ENCODE measurements at regions not wholly inside any gene's neighbourhood (a gene's known extent, or its start where the extent isn't known, plus 50 kb on each side); places are given as distances from the start of the nearest gene placed in this dataset.

DNA sequence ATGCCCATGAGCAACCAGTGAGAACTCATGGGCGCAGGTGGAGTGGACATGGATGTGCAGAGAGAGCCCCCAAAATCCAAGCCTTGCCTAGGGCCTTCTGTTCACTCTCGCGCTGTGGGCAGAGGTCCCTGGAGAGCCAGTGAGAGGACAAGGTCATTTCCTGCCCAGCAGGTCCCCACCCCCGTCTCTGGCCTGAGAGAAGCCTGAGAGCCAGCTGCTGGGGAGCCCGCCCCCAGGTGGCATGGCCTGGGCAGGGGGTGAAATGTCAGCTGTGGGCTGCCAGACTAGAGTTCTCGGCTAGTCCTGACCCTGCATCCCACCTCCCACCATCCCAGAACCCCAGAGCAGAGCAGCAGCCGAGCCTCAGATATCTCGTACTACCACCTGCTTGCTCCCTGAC, 85.3 kb downstream of the BARX1 start:
- Histone ChIP-seq H3K27ac (ENCODE audit: low read depth, low read length) (no peak overlapping the region), H3K4me2 (ENCODE audit: insufficient read depth in 1 of 2, low read depth in 2 of 2, low read length in 2 of 2) (0 out of 4 replicates have a peak overlapping the region, but pooled peaks of 1 of the 2 experiments have one; percentile 58), H3K4ac (replicated peaks; ENCODE audit: insufficient read length, low read depth, low read length) (no peak overlapping the region), H3K27me3 (replicated peaks in 1 of 4; ENCODE audit: control insufficient read depth in 3 of 4, extremely low read depth in 1 of 4, insufficient read depth in 3 of 4, low read length in 3 of 4) (no peaks in the 10 kb centered on the region; a peak in 2 of 7 replicates), H2BK12ac (ENCODE audit: low read depth, low read length) (peak overlapping the region; percentile 28; the same call in 1 of the 2 replicates), H2BK120ac (replicated peaks; ENCODE audit: low read depth, low read length) (no peak overlapping the region), H3K18ac (ENCODE audit: extremely low read depth, low read length) (no peak overlapping the region), H3K4me1 (replicated peaks in 1 of 4; ENCODE audit: control insufficient read depth in 3 of 4, insufficient read depth in 4 of 4, low read length in 3 of 4) (peaks cover 1 to 10% (median 9%) of the 10 kb centered on the region in 4 experiments; a peak in 5 of 7 replicates), H2BK5ac (ENCODE audit: low read depth, low read length) (no peak overlapping the region), H4K8ac (ENCODE audit: extremely low read depth, insufficient read depth, low read length) (no peak overlapping the region), H4K20me1 (replicated peaks in 1 of 2; ENCODE audit: control insufficient read depth in 1 of 2, insufficient read depth in 2 of 2, low read length in 2 of 2) (no peaks in the 10 kb centered on the region), H3K36me3 (ENCODE audit: control insufficient read depth in 2 of 4, insufficient read depth in 4 of 4, low read length in 3 of 4) (no peaks in the 10 kb centered on the region), H3K79me1 (ENCODE audit: low read depth, low read length) (no peaks in the 10 kb centered on the region), H3K9me3 (ENCODE audit: insufficient read depth in 2 of 2, low read depth in 1 of 2, low read length in 1 of 2) (peaks cover 14 to 15% of the 10 kb centered on the region in 2 experiments), H3K79me2 (ENCODE audit: control insufficient read depth in 1 of 2, insufficient read depth in 2 of 2, low read length in 2 of 2) (no peaks in the 10 kb centered on the region), H2BK20ac (ENCODE audit: low read length) (no peak overlapping the region), H4K5ac (ENCODE audit: insufficient read length, low read depth, low read length) (no peak overlapping the region), H3K56ac (replicated peaks; ENCODE audit: insufficient read length, low read depth, low read length) (no peak overlapping the region), H2AFZ (ENCODE audit: low read length) (no peak overlapping the region), H2BK15ac (ENCODE audit: low read length) (no peak overlapping the region), H2AK5ac (ENCODE audit: low read depth, low read length) (no peak overlapping the region), H4K91ac (replicated peaks; ENCODE audit: insufficient read length, low read length) (peak overlapping the region; percentile 39), H3K4me3 (ENCODE audit: extremely low read depth in 1 of 4, insufficient read depth in 2 of 4, low read depth in 3 of 4, low read length in 4 of 4) (no peak overlapping the region; a peak in 1 of 8 replicates), H3K9ac (replicated peaks in 1 of 4; ENCODE audit: extremely low read depth in 1 of 4, low read depth in 3 of 4, low read length in 3 of 4) (no peak overlapping the region), H3K23me2 (ENCODE audit: low read depth, low read length) (no peaks in the 10 kb centered on the region), H3K14ac (ENCODE audit: insufficient read length) (no peak overlapping the region), H3K23ac (ENCODE audit: insufficient read length) (no peak overlapping the region)
- ChIA-PET POLR2A (ENCODE audit: partially characterized antibody) (no interaction called here), CTCF (ENCODE audit: partially characterized antibody) (interaction anchor here (0.5 to 1.9 kb wide), 7 partner anchors 8 to 1118 kb away, joined by 3 to 6 read pairs (median 4); no protein-coding TSS in a partner anchor)
- no peak for DNase-seq (ENCODE audit: low read depth in 1 of 2, low spot score in 2 of 2)
- no peak for FAIRE-seq
- 83% methylated on average over 8 of the region's 8 CpGs; no CpG with 5 or more reads in 1 of the 2 experiments for WGBS, 2 experiments (ENCODE audit: extremely low coverage in 1 of 2, insufficient coverage in 1 of 2, insufficient read length in 1 of 2, insufficient replicate concordance in 2 of 2, low coverage in 1 of 2, low lambda C conversion rate in 2 of 2, missing lambda C conversion rate in 1 of 2)
- no peak for TF ChIP-seq CTBP2 (IDR thresholded peaks at IDR 0.05; ENCODE audit: borderline replicate concordance, insufficient read depth, insufficient read length, low read length)
- TF ChIP-seq SP4 (IDR thresholded peaks at IDR 0.05; ENCODE audit: low read length): no peak
- no peak for TF ChIP-seq SUZ12 (IDR thresholded peaks at IDR 0.05; ENCODE audit: low read length)
- no peak for TF ChIP-seq SP1 (IDR thresholded peaks at IDR 0.05; ENCODE audit: low read depth, low read length)
- TF ChIP-seq RFX5 (IDR thresholded peaks at IDR 0.05; ENCODE audit: borderline replicate concordance, low read depth, low read length): no peak
- TF ChIP-seq TAF1 (IDR thresholded peaks at IDR 0.05; ENCODE audit: low read depth, low read length): no peak
- TF ChIP-seq, protein P1, sequence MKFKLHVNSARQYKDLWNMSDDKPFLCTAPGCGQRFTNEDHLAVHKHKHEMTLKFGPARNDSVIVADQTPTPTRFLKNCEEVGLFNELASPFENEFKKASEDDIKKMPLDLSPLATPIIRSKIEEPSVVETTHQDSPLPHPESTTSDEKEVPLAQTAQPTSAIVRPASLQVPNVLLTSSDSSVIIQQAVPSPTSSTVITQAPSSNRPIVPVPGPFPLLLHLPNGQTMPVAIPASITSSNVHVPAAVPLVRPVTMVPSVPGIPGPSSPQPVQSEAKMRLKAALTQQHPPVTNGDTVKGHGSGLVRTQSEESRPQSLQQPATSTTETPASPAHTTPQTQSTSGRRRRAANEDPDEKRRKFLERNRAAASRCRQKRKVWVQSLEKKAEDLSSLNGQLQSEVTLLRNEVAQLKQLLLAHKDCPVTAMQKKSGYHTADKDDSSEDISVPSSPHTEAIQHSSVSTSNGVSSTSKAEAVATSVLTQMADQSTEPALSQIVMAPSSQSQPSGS (IDR thresholded peaks at IDR 0.05; ENCODE audit: low read length): no peak
- no peak for TF ChIP-seq NANOG (IDR thresholded peaks at IDR 0.05; ENCODE audit: insufficient read depth, low read depth, low read length, poor library complexity, severe bottlenecking)
- TF ChIP-seq GABPA (IDR thresholded peaks at IDR 0.05; ENCODE audit: borderline replicate concordance, insufficient read depth, low read length): no peak
- no peak for TF ChIP-seq KDM1A (IDR thresholded peaks at IDR 0.05; ENCODE audit: borderline replicate concordance, low read length)
- no peak for TF ChIP-seq EGR1 (IDR thresholded peaks at IDR 0.05; ENCODE audit: borderline replicate concordance, low read depth, low read length)
- no peak for TF ChIP-seq RXRA (IDR thresholded peaks at IDR 0.05; ENCODE audit: insufficient read depth, low read depth, low read length)
